Keratinocyte (primary cell): ENCODE measurements at regions not wholly inside any gene's neighbourhood (a gene's known extent, or its start where the extent isn't known, plus 50 kb on each side); places are given as distances from the start of the nearest gene placed in this dataset.

ENCODE experiments used
- DNase-seq: peaks from one replicate; pipeline ENCODE4 v3.0.0-alpha.2; 2011; ENCODE audit warnings: low read depth, missing footprints, low spot score
- FAIRE-seq: peaks from 2 replicates; lab custom pipeline; 2011; peaks lifted over from hg19 to GRCh38; lab: Jason Lieb, UNC
- H2AFZ ChIP-seq: 2 replicates; pipeline ENCODE4 v1.6.0; 2012; ENCODE audit warnings: low read length, control low read depth, inconsistent platforms; ENCODE audit not compliant: control insufficient read depth
- H3K27ac ChIP-seq: 2 replicates; pipeline ENCODE4 v1.5.1; 2011; ENCODE audit warnings: low read length; ENCODE audit not compliant: control insufficient read depth, insufficient read depth
- H3K27me3 ChIP-seq: 3 replicates; pipeline ENCODE4 v1.6.0; 2011; ENCODE audit warnings: low read length; ENCODE audit not compliant: control insufficient read depth, insufficient read depth; ENCODE audit errors: extremely low read depth
- H3K36me3 ChIP-seq, 2 experiments: 2 replicates in 1 of 2; 3 replicates in 1 of 2; pipeline ENCODE4 v1.5.1; 2011; ENCODE audit warnings: low read length in 2 of 2, mild to moderate bottlenecking in 1 of 2; ENCODE audit not compliant: control insufficient read depth in 2 of 2, insufficient read depth in 2 of 2; ENCODE audit errors: extremely low read depth in 1 of 2
- H3K4me1 ChIP-seq: 3 replicates; pipeline ENCODE4 v1.5.1; 2011; ENCODE audit warnings: low read length; ENCODE audit not compliant: control insufficient read depth, insufficient read depth; ENCODE audit errors: extremely low read depth
- H3K4me2 ChIP-seq: 3 replicates; pipeline ENCODE4 v1.6.0; 2011; ENCODE audit warnings: low read depth, low read length; ENCODE audit not compliant: control insufficient read depth, insufficient read depth; ENCODE audit errors: extremely low read depth
- H3K4me3 ChIP-seq, 3 experiments: fragments of 200-600 bp in 1 of 3; sonication (generic) in 1 of 3; 2 replicates in 2 of 3; 3 replicates in 1 of 3; pipeline ENCODE4 v1.5.1; 2011 to 2016; ENCODE audit warnings: low read length in 3 of 3, mild to moderate bottlenecking in 3 of 3, control low read depth in 2 of 3, inconsistent platforms in 1 of 3, low read depth in 1 of 3, mixed read lengths in 1 of 3, mixed run types in 1 of 3, moderate library complexity in 1 of 3; ENCODE audit not compliant: control insufficient read depth in 2 of 3, insufficient read depth in 2 of 3; ENCODE audit errors: extremely low read depth in 1 of 3
- H3K79me2 ChIP-seq: 2 replicates; pipeline ENCODE4 v1.6.0; 2012; ENCODE audit warnings: low read length; ENCODE audit not compliant: control insufficient read depth, insufficient read depth
- H3K9ac ChIP-seq: 3 replicates; pipeline ENCODE4 v1.6.0; 2011; ENCODE audit warnings: low read length; ENCODE audit not compliant: control insufficient read depth, insufficient read depth; ENCODE audit errors: extremely low read depth
- H3K9me1 ChIP-seq: 3 replicates; pipeline ENCODE4 v1.6.0; 2011; ENCODE audit warnings: low read length; ENCODE audit not compliant: control insufficient read depth, insufficient read depth; ENCODE audit errors: extremely low read depth
- H3K9me3 ChIP-seq: 2 replicates; pipeline ENCODE4 v1.5.1; 2012; ENCODE audit warnings: low read depth, low read length; ENCODE audit not compliant: control insufficient read depth
- H4K20me1 ChIP-seq: 3 replicates; pipeline ENCODE4 v1.6.0; 2011; ENCODE audit warnings: low read length; ENCODE audit not compliant: control insufficient read depth, insufficient read depth; ENCODE audit errors: extremely low read depth
- EZH2 ChIP-seq: IDR thresholded peaks from one replicate; pipeline ENCODE4 v1.6.1; 2012; ENCODE audit warnings: inconsistent platforms, mild to moderate bottlenecking, low read length, moderate library complexity
- dilution Hi-C: fragments of 300-500 bp; cut with MboI; formaldehyde crosslinking; loops from one replicate; pipeline ENCODE4 v1.7.0; 2020; ENCODE audit warnings: low sequenced_read_pairs; ENCODE audit not compliant: extremely low pct_ligation_motif_present
- TF ChIP-seq, protein P1 (sequence below), 3 experiments: IDR thresholded peaks in 1 of 3; conservative IDR thresholded peaks in 1 of 3; optimal IDR thresholded peaks in 1 of 3; 2 replicates in 2 of 3; 3 replicates in 1 of 3; pipeline versions ENCODE3 to v1.5.1; 2011; ENCODE audit warnings: low read length in 3 of 3, mild to moderate bottlenecking in 3 of 3, moderate library complexity in 2 of 3, control low read depth in 1 of 3, inconsistent platforms in 1 of 3; ENCODE audit not compliant: insufficient read depth in 2 of 3; ENCODE audit errors: extremely low read depth in 1 of 3

DNA sequence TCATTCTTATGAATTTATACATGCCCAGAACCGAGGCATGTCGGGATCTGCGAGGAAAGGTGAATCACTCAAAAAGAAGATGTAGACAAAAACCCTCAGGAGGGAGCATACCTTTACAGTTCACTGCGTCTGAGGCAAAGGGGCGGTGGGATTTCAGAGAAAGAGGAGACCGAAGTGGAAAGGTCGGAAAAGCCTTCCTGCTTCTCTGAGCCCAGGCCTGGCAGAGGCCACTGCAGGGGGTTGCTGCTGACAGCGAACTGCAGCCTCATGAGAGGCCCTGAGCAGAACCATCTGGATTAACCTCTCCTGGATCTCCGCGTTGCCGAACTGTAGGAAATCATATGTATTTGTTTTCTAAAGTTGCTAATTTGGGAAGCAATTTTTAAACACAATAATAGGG lies 713.1 kb upstream of the SOX11 start:
- dilution Hi-C loops: no loop called here
- Histone ChIP-seq H3K9me3 (no peaks in the 10 kb centered on the region), H3K9ac (no peak overlapping the region), H3K27me3 (no peaks in the 10 kb centered on the region), H3K4me2 (no peak overlapping the region), H3K79me2 (no peaks in the 10 kb centered on the region), H2AFZ (no peak overlapping the region), H3K4me3 (no peak overlapping the region), H3K9me1 (no peaks in the 10 kb centered on the region), H4K20me1 (no peaks in the 10 kb centered on the region), H3K27ac (no peak overlapping the region), H3K4me1 (no peaks in the 10 kb centered on the region), H3K36me3 (no peaks in the 10 kb centered on the region)
- no peak for DNase-seq
- FAIRE-seq: no peak
- TF ChIP-seq, protein P1, sequence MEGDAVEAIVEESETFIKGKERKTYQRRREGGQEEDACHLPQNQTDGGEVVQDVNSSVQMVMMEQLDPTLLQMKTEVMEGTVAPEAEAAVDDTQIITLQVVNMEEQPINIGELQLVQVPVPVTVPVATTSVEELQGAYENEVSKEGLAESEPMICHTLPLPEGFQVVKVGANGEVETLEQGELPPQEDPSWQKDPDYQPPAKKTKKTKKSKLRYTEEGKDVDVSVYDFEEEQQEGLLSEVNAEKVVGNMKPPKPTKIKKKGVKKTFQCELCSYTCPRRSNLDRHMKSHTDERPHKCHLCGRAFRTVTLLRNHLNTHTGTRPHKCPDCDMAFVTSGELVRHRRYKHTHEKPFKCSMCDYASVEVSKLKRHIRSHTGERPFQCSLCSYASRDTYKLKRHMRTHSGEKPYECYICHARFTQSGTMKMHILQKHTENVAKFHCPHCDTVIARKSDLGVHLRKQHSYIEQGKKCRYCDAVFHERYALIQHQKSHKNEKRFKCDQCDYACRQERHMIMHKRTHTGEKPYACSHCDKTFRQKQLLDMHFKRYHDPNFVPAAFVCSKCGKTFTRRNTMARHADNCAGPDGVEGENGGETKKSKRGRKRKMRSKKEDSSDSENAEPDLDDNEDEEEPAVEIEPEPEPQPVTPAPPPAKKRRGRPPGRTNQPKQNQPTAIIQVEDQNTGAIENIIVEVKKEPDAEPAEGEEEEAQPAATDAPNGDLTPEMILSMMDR (optimal IDR thresholded peaks at IDR 0.05 in 1 of 3, IDR thresholded peaks at IDR 0.05 in 1 of 3, conservative IDR thresholded peaks at IDR 0.05 in 1 of 3; ENCODE audit: extremely low read depth in 1 of 3, insufficient read depth in 2 of 3, low read length in 3 of 3): no peak
- TF ChIP-seq EZH2: no peak

DNA sequence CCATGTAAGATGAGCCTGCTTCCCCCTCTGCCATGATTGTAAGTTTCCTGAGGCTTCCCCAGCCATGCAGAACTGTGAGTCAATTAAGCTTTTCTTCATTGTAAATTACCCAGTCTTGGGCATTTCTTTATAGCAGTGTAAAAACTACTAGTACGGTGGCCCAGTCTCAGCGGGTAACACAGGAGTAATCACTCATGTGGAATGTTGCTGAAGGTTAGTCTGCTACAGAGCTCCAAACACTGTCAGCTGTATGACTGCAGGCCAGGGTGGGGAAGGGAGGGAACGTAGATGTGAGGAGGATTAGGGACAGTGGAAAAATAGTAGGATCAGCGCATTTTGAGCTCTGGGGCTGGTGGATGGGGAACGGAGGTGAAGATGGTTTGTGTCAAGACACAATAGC lies 711.2 kb upstream of the SOX11 start:
- Histone ChIP-seq H3K27ac (no peak overlapping the region), H3K4me1 (no peaks in the 10 kb centered on the region), H3K79me2 (no peaks in the 10 kb centered on the region), H3K9me1 (no peaks in the 10 kb centered on the region), H3K9me3 (no peaks in the 10 kb centered on the region), H4K20me1 (no peaks in the 10 kb centered on the region), H3K36me3 (no peaks in the 10 kb centered on the region), H3K4me3 (no peak overlapping the region), H3K27me3 (no peaks in the 10 kb centered on the region), H3K9ac (no peak overlapping the region), H3K4me2 (no peak overlapping the region), H2AFZ (no peak overlapping the region)
- no peak for TF ChIP-seq EZH2
- TF ChIP-seq, protein P1 (optimal IDR thresholded peaks at IDR 0.05 in 1 of 3, IDR thresholded peaks at IDR 0.05 in 1 of 3, conservative IDR thresholded peaks at IDR 0.05 in 1 of 3; ENCODE audit: extremely low read depth in 1 of 3, insufficient read depth in 2 of 3, low read length in 3 of 3): no peak
- DNase-seq (no peak), FAIRE-seq (no peak)
- dilution Hi-C loops: no loop called here
